Mucosa of rectum (tissue), 2 donors: ENCODE measurements at regions not wholly inside any gene's neighbourhood (a gene's known extent, or its start where the extent isn't known, plus 50 kb on each side); places are given as distances from the start of the nearest gene placed in this dataset.

Experiments used
- H3K27ac ChIP-seq, 2 donors: one replicate each; pipeline ENCODE4 v1.7.0; 2013; ENCODE audit warnings: inconsistent platforms in 2 of 2, low read depth in 2 of 2, low read length in 2 of 2
- H3K27me3 ChIP-seq, 2 donors: one replicate each; pipeline ENCODE4 v1.7.0; 2013; ENCODE audit warnings: low read length in 2 of 2; ENCODE audit not compliant: control insufficient read depth in 2 of 2, insufficient read depth in 2 of 2
- H3K36me3 ChIP-seq, 2 donors: one replicate each; pipeline ENCODE4 v1.7.0; 2013; ENCODE audit warnings: low read length in 2 of 2; ENCODE audit not compliant: control insufficient read depth in 2 of 2, insufficient read depth in 2 of 2
- H3K4me1 ChIP-seq, 2 donors: one replicate each; pipeline ENCODE4 v1.7.0; 2013; ENCODE audit warnings: low read length in 2 of 2, mild to moderate bottlenecking in 1 of 2; ENCODE audit not compliant: control insufficient read depth in 2 of 2, insufficient read depth in 2 of 2
- H3K4me3 ChIP-seq, 2 donors: one replicate each; pipeline ENCODE4 v1.7.0; 2013; ENCODE audit warnings: low read length in 2 of 2
- H3K9ac ChIP-seq, 2 donors: one replicate each; pipeline ENCODE4 v1.7.0; 2013; ENCODE audit warnings: low read length in 2 of 2, low read depth in 1 of 2, mild to moderate bottlenecking in 1 of 2
- H3K9me3 ChIP-seq, 2 donors: one replicate each; pipeline ENCODE4 v1.7.0; 2013; ENCODE audit warnings: low read length in 2 of 2; ENCODE audit not compliant: control insufficient read depth in 2 of 2
- donor health status: healthy.
- donor health status: Normal muscosa, but diverticular disease.

DNA sequence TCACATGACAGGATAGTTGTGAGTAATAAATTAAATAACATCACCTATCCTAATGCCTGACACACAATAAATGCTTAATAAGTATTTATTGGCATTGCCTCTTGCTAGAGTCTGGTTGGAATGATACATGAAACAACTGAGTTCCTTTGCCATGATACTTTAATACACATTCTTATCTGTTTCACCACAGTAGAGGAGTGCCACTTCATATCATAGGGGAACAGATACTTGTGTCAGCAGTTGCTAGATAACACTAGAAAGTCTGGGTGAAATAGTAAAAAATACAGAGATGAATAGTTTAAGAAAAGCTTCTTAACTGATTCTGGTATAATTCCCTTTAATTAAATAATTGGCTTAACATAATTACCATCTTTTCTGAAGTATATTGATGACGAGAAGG lies 380.0 kb upstream of the GOLIM4 start:
- Histone ChIP-seq H3K27ac (no peak overlapping the region), H3K4me1 (no peaks in the 10 kb centered on the region), H3K9me3 (no peaks in the 10 kb centered on the region), H3K27me3 (peaks cover 0 to 2% of the 10 kb centered on the region in 2 donors), H3K4me3 (no peak overlapping the region), H3K9ac (no peak overlapping the region), H3K36me3 (no peaks in the 10 kb centered on the region)

DNA sequence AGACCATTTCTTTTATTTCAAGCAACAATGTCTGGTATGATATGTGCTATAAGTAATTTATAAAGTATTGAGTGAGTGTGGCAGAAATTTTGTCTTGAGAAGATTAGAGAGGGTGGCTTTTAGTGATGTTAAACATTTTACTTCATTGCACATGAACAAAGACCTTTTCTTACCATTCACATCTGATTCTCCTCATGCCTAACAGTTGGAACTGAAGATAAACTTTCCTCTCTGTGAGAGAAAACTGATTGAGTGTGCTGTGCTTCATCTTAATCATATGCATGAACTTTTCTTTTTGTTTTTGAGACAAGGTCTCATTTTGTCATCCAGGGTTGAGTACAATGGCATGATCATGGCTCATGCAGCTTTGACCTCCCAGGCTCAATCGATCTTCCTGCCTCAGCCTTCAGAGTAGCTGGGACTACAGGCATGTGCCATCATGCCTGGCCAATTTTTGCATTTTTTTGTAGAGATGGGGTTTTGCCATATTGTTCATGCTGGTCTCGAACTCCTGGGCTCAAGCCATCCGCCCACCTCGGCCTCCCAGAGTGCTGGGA lies 377.7 kb upstream of the GOLIM4 start:
- Histone ChIP-seq H3K9ac (no peak overlapping the region), H3K4me1 (no peaks in the 10 kb centered on the region), H3K4me3 (no peak overlapping the region), H3K9me3 (no peaks in the 10 kb centered on the region), H3K36me3 (no peaks in the 10 kb centered on the region), H3K27me3 (peaks cover 0 to 2% of the 10 kb centered on the region in 2 donors), H3K27ac (no peak overlapping the region)

DNA sequence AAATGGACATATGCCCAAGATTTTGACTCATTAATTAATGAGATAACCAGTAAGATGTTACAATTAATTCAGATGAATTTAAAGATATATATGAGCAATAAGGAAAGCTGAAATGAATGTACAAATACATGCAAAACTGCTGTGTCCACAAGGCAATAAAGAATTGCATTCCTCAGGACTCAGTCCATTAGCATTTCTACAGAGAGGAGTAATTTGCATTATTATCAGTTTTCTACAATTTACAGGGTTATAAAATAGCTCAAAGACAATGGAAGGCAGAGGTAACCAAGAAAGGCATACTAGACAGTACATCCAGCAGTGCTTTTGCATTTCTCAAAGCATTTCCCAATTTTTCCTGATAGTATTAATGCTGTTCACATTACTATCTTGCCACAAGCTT lies 377.1 kb upstream of the GOLIM4 start:
- Histone ChIP-seq H3K36me3 (no peaks in the 10 kb centered on the region), H3K27ac (no peak overlapping the region), H3K27me3 (peaks cover 0 to 2% of the 10 kb centered on the region in 2 donors), H3K4me1 (no peaks in the 10 kb centered on the region), H3K9ac (no peak overlapping the region), H3K9me3 (no peaks in the 10 kb centered on the region), H3K4me3 (no peak overlapping the region)

DNA sequence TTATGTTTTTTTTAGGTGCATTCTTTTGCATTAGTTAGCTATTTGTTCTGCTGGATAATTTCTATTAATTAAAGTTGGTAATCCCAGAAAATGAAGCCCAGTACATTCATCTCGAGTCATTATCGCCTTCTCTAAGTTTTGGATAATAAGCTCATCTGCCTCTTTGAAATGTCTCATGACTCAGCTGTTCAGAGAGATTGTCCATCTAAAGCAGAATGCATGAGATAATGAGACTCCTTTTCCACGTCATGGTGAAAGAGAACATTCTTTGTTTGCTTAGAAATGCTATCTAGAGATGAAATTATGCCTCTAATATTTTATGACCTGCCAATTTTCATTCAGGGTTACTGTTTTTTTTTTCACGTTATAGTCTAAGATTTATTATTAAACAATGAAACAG lies 374.7 kb upstream of the GOLIM4 start:
- H3K36me3 ChIP-seq: no peaks in the 10 kb centered on the region
- H3K9me3 ChIP-seq: no peaks in the 10 kb centered on the region
- H3K4me1 ChIP-seq: no peaks in the 10 kb centered on the region
- H3K27me3 ChIP-seq: no peaks in the 10 kb centered on the region
- no peak overlapping the region for H3K4me3 ChIP-seq
- no peak overlapping the region for H3K9ac ChIP-seq
- H3K27ac ChIP-seq: no peak overlapping the region

DNA sequence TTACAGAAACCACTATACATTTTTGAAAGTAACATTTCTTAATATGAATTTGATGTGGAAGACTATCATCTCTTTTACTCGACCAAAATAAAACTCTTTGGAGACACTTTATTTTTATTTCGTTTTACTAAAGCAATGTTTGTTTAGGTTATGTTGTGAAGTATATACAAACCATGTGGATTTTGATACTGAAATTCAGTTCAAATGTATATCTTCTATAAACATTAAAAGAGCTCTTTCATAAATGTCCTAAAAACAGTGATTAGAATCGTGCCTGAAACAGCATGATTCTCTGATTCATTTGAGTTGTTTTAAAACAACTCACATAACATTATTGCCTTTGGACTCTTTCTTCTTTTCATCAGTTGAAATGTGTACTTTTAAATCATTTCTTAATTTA lies 373.7 kb upstream of the GOLIM4 start:
- Histone ChIP-seq H3K4me3 (no peak overlapping the region), H3K27ac (no peak overlapping the region), H3K36me3 (no peaks in the 10 kb centered on the region), H3K4me1 (no peaks in the 10 kb centered on the region), H3K9me3 (no peaks in the 10 kb centered on the region), H3K27me3 (no peaks in the 10 kb centered on the region), H3K9ac (no peak overlapping the region)

DNA sequence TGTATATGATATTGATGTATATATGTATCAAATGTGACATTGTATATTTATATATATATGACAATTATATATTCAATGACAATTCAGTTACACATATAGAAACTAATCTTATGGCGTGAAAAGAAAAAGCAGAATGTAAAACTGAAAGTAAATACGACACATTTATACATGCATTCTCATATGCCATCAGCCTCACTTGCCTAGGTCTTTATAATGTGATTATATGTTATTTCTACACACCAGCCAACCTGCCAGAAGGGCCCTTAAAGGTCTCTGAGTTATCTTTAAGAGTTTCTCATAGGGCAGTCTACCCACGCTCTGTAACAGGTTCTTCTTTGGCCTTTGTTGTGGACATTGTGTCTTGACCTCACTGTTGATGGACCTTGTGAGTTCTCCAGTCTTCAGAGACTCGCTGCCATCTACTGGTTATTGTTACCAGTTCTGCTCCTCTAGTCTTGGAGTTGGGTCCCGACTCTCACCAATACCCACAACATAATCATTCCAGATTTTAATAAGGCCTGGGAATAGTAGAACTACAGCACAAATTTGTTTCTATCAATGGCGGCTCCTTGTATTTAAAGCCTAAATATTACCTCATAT lies 371.5 kb upstream of the GOLIM4 start:
- Histone ChIP-seq H3K27me3 (no peaks in the 10 kb centered on the region), H3K4me3 (no peak overlapping the region), H3K4me1 (no peaks in the 10 kb centered on the region), H3K36me3 (no peaks in the 10 kb centered on the region), H3K9ac (no peak overlapping the region), H3K27ac (no peak overlapping the region), H3K9me3 (no peaks in the 10 kb centered on the region)

DNA sequence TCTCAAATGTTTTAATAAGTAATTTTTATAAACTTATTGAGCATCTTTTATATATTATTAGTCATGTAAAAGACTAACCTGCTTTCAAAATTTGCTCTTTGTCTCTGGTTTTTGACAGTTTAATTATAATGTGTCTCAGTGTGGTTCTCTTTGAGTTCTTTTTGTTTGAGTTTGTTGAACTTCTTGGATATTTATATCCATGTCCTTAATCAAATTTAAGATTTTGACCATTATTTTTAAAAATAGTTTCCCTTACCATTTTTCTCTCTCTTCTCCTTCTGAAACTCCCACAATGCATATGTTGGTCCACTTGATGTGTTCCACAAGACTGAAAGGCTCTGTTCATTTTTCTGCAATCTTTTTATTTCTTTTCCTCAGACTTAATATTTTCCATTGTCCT lies 366.1 kb upstream of the GOLIM4 start:
- H3K27ac ChIP-seq: no peak overlapping the region
- H3K27me3 ChIP-seq: no peaks in the 10 kb centered on the region
- H3K36me3 ChIP-seq: no peaks in the 10 kb centered on the region
- H3K9me3 ChIP-seq: no peaks in the 10 kb centered on the region
- no peaks in the 10 kb centered on the region for H3K4me1 ChIP-seq
- no peak overlapping the region for H3K4me3 ChIP-seq
- no peak overlapping the region for H3K9ac ChIP-seq

DNA sequence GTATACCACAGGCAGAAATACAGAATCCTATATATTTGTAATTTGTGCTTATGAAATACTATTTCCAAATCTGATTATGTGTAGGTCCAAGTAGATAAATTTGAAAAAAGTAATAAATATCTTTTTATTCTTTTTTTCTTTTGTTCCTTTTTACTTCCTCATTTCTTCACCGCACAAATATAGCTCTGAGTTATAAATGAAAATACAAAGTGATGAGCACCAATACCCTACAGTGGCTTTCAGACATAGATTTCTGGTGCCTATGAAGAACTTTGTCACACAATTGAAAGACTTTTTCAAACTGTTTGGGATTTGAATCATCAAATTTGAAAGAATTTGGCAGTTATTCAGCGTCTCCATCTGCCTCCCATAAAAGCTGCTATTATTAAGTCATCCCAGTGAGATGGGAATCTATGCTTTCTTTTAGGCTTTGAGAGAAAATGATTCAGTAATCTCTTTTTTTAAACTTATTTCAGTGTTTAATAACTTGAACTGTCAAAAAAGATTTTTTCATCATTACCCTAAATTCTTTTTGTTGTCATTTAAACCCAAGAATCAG lies 363.6 kb upstream of the GOLIM4 start:
- H3K4me1 ChIP-seq: no peaks in the 10 kb centered on the region
- no peaks in the 10 kb centered on the region for H3K9me3 ChIP-seq
- no peaks in the 10 kb centered on the region for H3K27me3 ChIP-seq
- no peak overlapping the region for H3K4me3 ChIP-seq
- H3K9ac ChIP-seq: no peak overlapping the region
- no peaks in the 10 kb centered on the region for H3K36me3 ChIP-seq
- H3K27ac ChIP-seq: no peak overlapping the region

DNA sequence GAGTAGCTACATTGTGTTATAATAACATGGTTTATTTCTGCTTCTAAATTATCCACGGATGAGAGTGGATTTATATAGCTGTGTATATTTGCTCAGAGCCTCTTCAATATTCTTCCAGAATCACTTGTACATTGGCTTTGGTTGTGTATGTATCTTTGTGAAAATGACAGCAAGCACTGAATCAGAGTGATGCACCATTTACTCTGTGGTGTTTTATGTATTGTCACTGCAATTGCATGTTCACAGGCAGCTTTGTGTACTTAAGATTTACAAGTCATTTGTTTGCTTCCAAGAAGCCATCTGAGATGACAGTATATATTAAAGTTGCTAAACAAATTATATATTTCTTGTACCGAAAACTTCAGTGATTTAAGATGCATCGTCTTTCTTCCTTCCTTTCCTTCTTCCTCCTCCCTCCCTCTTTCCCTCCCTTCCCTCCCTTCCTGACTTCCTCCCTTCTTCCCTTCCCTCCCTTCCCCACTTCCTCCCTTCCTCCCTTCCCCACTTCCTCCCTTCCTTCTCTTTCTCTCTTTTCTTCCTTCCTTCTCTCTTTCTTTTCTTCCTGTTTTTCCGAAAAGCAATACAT lies 362.3 kb upstream of the GOLIM4 start:
- H3K9ac ChIP-seq: no peak overlapping the region
- no peak overlapping the region for H3K4me3 ChIP-seq
- H3K27me3 ChIP-seq: no peaks in the 10 kb centered on the region
- H3K36me3 ChIP-seq: no peaks in the 10 kb centered on the region
- no peaks in the 10 kb centered on the region for H3K9me3 ChIP-seq
- no peak overlapping the region for H3K27ac ChIP-seq
- no peaks in the 10 kb centered on the region for H3K4me1 ChIP-seq

DNA sequence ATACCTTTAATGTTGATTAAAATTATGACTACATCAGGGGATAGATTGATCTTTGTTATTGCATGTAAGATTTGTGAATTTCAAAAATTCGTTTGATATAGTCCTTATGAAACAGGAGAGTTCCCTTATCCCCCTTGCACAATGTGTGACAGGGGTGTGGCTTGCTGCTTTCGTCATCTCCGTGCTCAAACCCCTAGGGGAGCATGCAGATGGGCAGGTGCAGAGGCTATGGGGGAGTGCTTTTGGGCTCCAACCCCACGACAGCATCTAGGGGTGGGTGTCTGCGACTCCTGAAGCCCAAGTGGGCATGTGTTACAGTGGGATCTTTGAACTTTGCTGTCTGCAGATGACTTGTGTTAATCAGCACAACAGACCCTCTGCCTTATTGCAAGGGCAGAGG lies 360.1 kb upstream of the GOLIM4 start:
- Histone ChIP-seq H3K4me1 (no peaks in the 10 kb centered on the region), H3K9me3 (no peaks in the 10 kb centered on the region), H3K27me3 (no peaks in the 10 kb centered on the region)

More for the DNA sequence above, 360.1 kb upstream of the GOLIM4 start:
- H3K9ac ChIP-seq: no peak overlapping the region
- H3K27ac ChIP-seq: no peak overlapping the region
- no peaks in the 10 kb centered on the region for H3K36me3 ChIP-seq
- no peak overlapping the region for H3K4me3 ChIP-seq
